PC-3 (cell line): ENCODE measurements at regions not wholly inside any gene's neighbourhood (a gene's known extent, or its start where the extent isn't known, plus 50 kb on each side); places are given as distances from the start of the nearest gene placed in this dataset.

Experiments
- CTCF ChIP-seq: fragments of 300-600 bp; sonication (generic); conservative IDR thresholded peaks from 2 replicates; pipeline ENCODE4 v1.5.1; 2017; ENCODE audit warnings: antibody characterized with exemption, low read depth, mild to moderate bottlenecking, low read length
- EZH2 ChIP-seq: fragments of 300-600 bp; sonication (generic); IDR thresholded peaks from one replicate; pipeline ENCODE4 v1.6.1; 2017; ENCODE audit warnings: antibody characterized with exemption, mild to moderate bottlenecking, low read length; ENCODE audit not compliant: unreplicated experiment
- EZH2phosphoT487 ChIP-seq: fragments of 300-600 bp; sonication (generic); IDR thresholded peaks from 2 replicates; pipeline ENCODE4 v1.6.1; 2018; ENCODE audit warnings: mild to moderate bottlenecking, antibody characterized with exemption, low read length, borderline replicate concordance

- TF ChIP-seq CTCF (no peak), EZH2phosphoT487 (no peak), EZH2 (no peak)
These were observed 240.8 kb downstream of the KIF4B start for GRCh38 chr5:155254399-155254798.
